ENCODE measurements at regions not wholly inside any gene's neighbourhood (a gene's known extent, or its start where the extent isn't known, plus 50 kb on each side); places are given as distances from the start of the nearest gene placed in this dataset.

- in situ Hi-C loops (cut with HindIII; ENCODE audit: low sequenced_read_pairs) = no loop called here
- no peak for DNase-seq (ENCODE audit: low read depth)
- TF ChIP-seq CTCF (IDR thresholded peaks at IDR 0.05; ENCODE audit: low read depth, low read length, missing control alignments) = no peak
- H3K4me3 ChIP-seq (ENCODE audit: low read depth, low read length) = no peak overlapping the region
Measured at GRCh38 chr18:14905350-14905749, 157.4 kb downstream of the ANKRD30B start.

GRCh38 chr18:14905979-14906378, 158.0 kb downstream of the ANKRD30B start:
- no peak for DNase-seq (ENCODE audit: low read depth)
- TF ChIP-seq CTCF (IDR thresholded peaks at IDR 0.05; ENCODE audit: low read depth, low read length, missing control alignments) = no peak
- in situ Hi-C loops (cut with HindIII; ENCODE audit: low sequenced_read_pairs) = no loop called here
- H3K4me3 ChIP-seq (ENCODE audit: low read depth, low read length) = no peak overlapping the region

- DNase-seq (ENCODE audit: low read depth) = no peak
- TF ChIP-seq CTCF (IDR thresholded peaks at IDR 0.05; ENCODE audit: low read depth, low read length, missing control alignments) = no peak
- in situ Hi-C loops (cut with HindIII; ENCODE audit: low sequenced_read_pairs) = no loop called here
- no peak overlapping the region for H3K4me3 ChIP-seq (ENCODE audit: low read depth, low read length)
Measured at GRCh38 chr18:14907420-14907819, 159.4 kb downstream of the ANKRD30B start.

GRCh38 chr18:14908541-14908940, 160.6 kb downstream of the ANKRD30B start:
- DNase-seq (ENCODE audit: low read depth) = no peak
- no peak for TF ChIP-seq CTCF (IDR thresholded peaks at IDR 0.05; ENCODE audit: low read depth, low read length, missing control alignments)
- no peak overlapping the region for H3K4me3 ChIP-seq (ENCODE audit: low read depth, low read length)
- in situ Hi-C loops (cut with HindIII; ENCODE audit: low sequenced_read_pairs) = no loop called here

GRCh38 chr18:14912967-14913366, 165.0 kb downstream of the ANKRD30B start:
- in situ Hi-C loops (cut with HindIII; ENCODE audit: low sequenced_read_pairs) = no loop called here
- TF ChIP-seq CTCF (IDR thresholded peaks at IDR 0.05; ENCODE audit: low read depth, low read length, missing control alignments) = no peak
- DNase-seq (ENCODE audit: low read depth) = no peak
- no peak overlapping the region for H3K4me3 ChIP-seq (ENCODE audit: low read depth, low read length)

GRCh38 chr18:14914121-14914520, 166.1 kb downstream of the ANKRD30B start:
- in situ Hi-C loops (cut with HindIII; ENCODE audit: low sequenced_read_pairs) = no loop called here
- no peak for DNase-seq (ENCODE audit: low read depth)
- TF ChIP-seq CTCF (IDR thresholded peaks at IDR 0.05; ENCODE audit: low read depth, low read length, missing control alignments) = no peak
- H3K4me3 ChIP-seq (ENCODE audit: low read depth, low read length) = no peak overlapping the region

- no peak for TF ChIP-seq CTCF (IDR thresholded peaks at IDR 0.05; ENCODE audit: low read depth, low read length, missing control alignments)
- in situ Hi-C loops (cut with HindIII; ENCODE audit: low sequenced_read_pairs) = no loop called here
- no peak overlapping the region for H3K4me3 ChIP-seq (ENCODE audit: low read depth, low read length)
- DNase-seq (ENCODE audit: low read depth) = no peak
Measured at GRCh38 chr18:14914771-14915170, 166.8 kb downstream of the ANKRD30B start.

All from astrocyte of the cerebellum (primary cell).